ENCODE measurements at regions not wholly inside any gene's neighbourhood (a gene's known extent, or its start where the extent isn't known, plus 50 kb on each side); places are given as distances from the start of the nearest gene placed in this dataset.

GRCh38 chr4:13133700-13134099 lies 350.4 kb downstream of the RAB28 start:
- H3K36me3 Mint-ChIP-seq, result no peaks in the 10 kb centered on the region
- H2AFZ ChIP-seq (ENCODE audit: insufficient read depth, low read depth, low read length, poor library complexity, severe bottlenecking), result no peak overlapping the region
- H3K9me3 Mint-ChIP-seq, result peaks cover 0 to 11% (median 7%) of the 10 kb centered on the region in 7 donors
- no peak overlapping the region for H3K9ac ChIP-seq (ENCODE audit: insufficient read depth, low read length, poor library complexity, severe bottlenecking)
- TF ChIP-seq CTCF (IDR thresholded peaks at IDR 0.05), result no peak
- H3K4me1 Mint-ChIP-seq, result no peaks in the 10 kb centered on the region
- no peaks in the 10 kb centered on the region for H3K79me2 ChIP-seq (ENCODE audit: insufficient read depth, low read length)
- WGBS (ENCODE audit: insufficient coverage), result 100% methylated on average over 1 of the region's 4 CpGs
- H4K20me1 ChIP-seq (ENCODE audit: insufficient read depth, low read length), result no peaks in the 10 kb centered on the region
- no peaks in the 10 kb centered on the region for H3K4me1 ChIP-seq (ENCODE audit: control insufficient read depth in 1 of 2, insufficient read depth in 2 of 2, low read length in 2 of 2)
- H3K4me3 ChIP-seq (replicated peaks in 1 of 3; ENCODE audit: low read depth in 2 of 3, low read length in 3 of 3), result no peak overlapping the region
- no peaks in the 10 kb centered on the region for H3K27me3 ChIP-seq (ENCODE audit: control insufficient read depth in 2 of 2, insufficient read depth in 2 of 2, low read length in 2 of 2)
- H3K9me3 ChIP-seq (replicated peaks in 1 of 2; ENCODE audit: control insufficient read depth in 1 of 2, insufficient read depth in 1 of 2, low read length in 2 of 2), result peaks cover 8 to 12% of the 10 kb centered on the region in 2 donors
- H3K27ac Mint-ChIP-seq, result no peak overlapping the region
- DNase-seq, result no peak
- no peak overlapping the region for H3K4me3 Mint-ChIP-seq
- no peaks in the 10 kb centered on the region for H3K36me3 ChIP-seq (replicated peaks in 1 of 2; ENCODE audit: control insufficient read depth in 1 of 2, insufficient read depth in 2 of 2, low read length in 2 of 2)
- intact Hi-C loops (cut with micrococcal nuclease), result no loop called here
- no peak overlapping the region for H3K4me2 ChIP-seq (replicated peaks; ENCODE audit: extremely low read depth, low read length, poor library complexity, severe bottlenecking)
- no peak overlapping the region for H3K27ac ChIP-seq (ENCODE audit: low read depth in 1 of 2, low read length in 2 of 2)
- no peaks in the 10 kb centered on the region for H3K27me3 Mint-ChIP-seq (ENCODE audit: low read depth in 3 of 3)

- Histone ChIP-seq H3K9ac (ENCODE audit: insufficient read depth, low read length, poor library complexity, severe bottlenecking) (no peak overlapping the region), H3K4me1 (ENCODE audit: control insufficient read depth in 1 of 2, insufficient read depth in 2 of 2, low read length in 2 of 2) (no peaks in the 10 kb centered on the region), H3K4me2 (replicated peaks; ENCODE audit: extremely low read depth, low read length, poor library complexity, severe bottlenecking) (no peak overlapping the region), H3K4me3 (replicated peaks in 1 of 3; ENCODE audit: low read depth in 2 of 3, low read length in 3 of 3) (no peak overlapping the region), H3K79me2 (ENCODE audit: insufficient read depth, low read length) (no peaks in the 10 kb centered on the region), H2AFZ (ENCODE audit: insufficient read depth, low read depth, low read length, poor library complexity, severe bottlenecking) (no peak overlapping the region), H3K27ac (ENCODE audit: low read depth in 1 of 2, low read length in 2 of 2) (no peak overlapping the region), H3K9me3 (replicated peaks in 1 of 2; ENCODE audit: control insufficient read depth in 1 of 2, insufficient read depth in 1 of 2, low read length in 2 of 2) (peaks cover 8 to 12% of the 10 kb centered on the region in 2 donors), H3K36me3 (replicated peaks in 1 of 2; ENCODE audit: control insufficient read depth in 1 of 2, insufficient read depth in 2 of 2, low read length in 2 of 2) (no peaks in the 10 kb centered on the region), H4K20me1 (ENCODE audit: insufficient read depth, low read length) (no peaks in the 10 kb centered on the region), H3K27me3 (ENCODE audit: control insufficient read depth in 2 of 2, insufficient read depth in 2 of 2, low read length in 2 of 2) (no peaks in the 10 kb centered on the region)
- intact Hi-C loops (cut with micrococcal nuclease), result no loop called here
- no peak for DNase-seq
- no peaks in the 10 kb centered on the region for H3K27me3 Mint-ChIP-seq (ENCODE audit: low read depth in 3 of 3)
- H3K36me3 Mint-ChIP-seq, result no peaks in the 10 kb centered on the region
- no peak overlapping the region for H3K27ac Mint-ChIP-seq
- no peak overlapping the region for H3K4me3 Mint-ChIP-seq
- H3K4me1 Mint-ChIP-seq, result no peaks in the 10 kb centered on the region
- peaks cover 2 to 11% (median 7%) of the 10 kb centered on the region in 7 donors for H3K9me3 Mint-ChIP-seq
- 50% methylated on average over 2 of the region's 3 CpGs for WGBS (ENCODE audit: insufficient coverage)
- TF ChIP-seq CTCF (IDR thresholded peaks at IDR 0.05), result no peak
Measured at GRCh38 chr4:13130848-13131247, 353.3 kb downstream of the RAB28 start.
